Thoracic aorta (tissue), 2 donors: ENCODE measurements at regions not wholly inside any gene's neighbourhood (a gene's known extent, or its start where the extent isn't known, plus 50 kb on each side); places are given as distances from the start of the nearest gene placed in this dataset.

ENCODE experiments used
- ATAC-seq: fragments of 150-250 bp; one replicate; pipeline ENCODE4 v1.8.0; 2017; ENCODE audit warnings: low read depth; ENCODE audit not compliant: insufficient number of reproducible peaks, low FRiP score
- DNase-seq: peaks from one replicate; pipeline ENCODE4 v3.0.0-alpha.2; 2020; ENCODE audit warnings: low spot score
- H3K27ac ChIP-seq, 2 donors: fragments of 200-600 bp; sonication (generic); 1 replicate in 1 of 2; 2 replicates in 1 of 2; pipeline ENCODE4 v1.5.1; 2016; ENCODE audit warnings: mild to moderate bottlenecking in 2 of 2, moderate library complexity in 2 of 2
- H3K27me3 ChIP-seq: fragments of 200-600 bp; sonication (generic); replicated peaks from 2 replicates; pipeline ENCODE4 v1.6.0; 2016; ENCODE audit warnings: mild to moderate bottlenecking; ENCODE audit not compliant: insufficient read depth
- H3K36me3 ChIP-seq: fragments of 200-600 bp; sonication (generic); one replicate; pipeline ENCODE4 v1.5.1; 2016
- H3K4me1 ChIP-seq, 2 donors: fragments of 200-600 bp; sonication (generic); 1 replicate in 1 of 2; 2 replicates in 1 of 2; pipeline versions ENCODE4 v1.5.1 to v1.6.0; 2016; ENCODE audit warnings: low read depth in 2 of 2, mild to moderate bottlenecking in 1 of 2; ENCODE audit not compliant: control insufficient read depth in 1 of 2
- H3K4me3 ChIP-seq: fragments of 200-600 bp; sonication (generic); 2 replicates; pipeline ENCODE4 v1.5.1; 2016; ENCODE audit warnings: mild to moderate bottlenecking
- H3K9me3 ChIP-seq: fragments of 200-600 bp; sonication (generic); 2 replicates; pipeline ENCODE4 v1.5.1; 2016
- CTCF ChIP-seq: fragments of 200-600 bp; sonication (generic); IDR thresholded peaks from one replicate; pipeline ENCODE4 v1.5.1; 2019; ENCODE audit warnings: antibody characterized with exemption

- Histone ChIP-seq H3K4me3 (no peak overlapping the region), H3K9me3 (no peaks in the 10 kb centered on the region), H3K4me1 (no peaks in the 10 kb centered on the region), H3K27me3 (no peaks in the 10 kb centered on the region), H3K27ac (no peak overlapping the region), H3K36me3 (no peaks in the 10 kb centered on the region)
- no peak for ATAC-seq
- TF ChIP-seq CTCF, result no peak
- no peak for DNase-seq
Observed at GRCh38 chr13:99803141-99803540, 168.4 kb downstream of the ZIC5 start.

- Histone ChIP-seq H3K4me1 (no peaks in the 10 kb centered on the region), H3K27me3 (no peaks in the 10 kb centered on the region), H3K4me3 (no peak overlapping the region), H3K36me3 (no peaks in the 10 kb centered on the region), H3K9me3 (no peaks in the 10 kb centered on the region), H3K27ac (no peak overlapping the region)
- ATAC-seq (no peak), DNase-seq (no peak)
- TF ChIP-seq CTCF, result no peak
Observed at GRCh38 chr13:99802416-99802815, 169.2 kb downstream of the ZIC5 start.

GRCh38 chr13:99800951-99801350 lies 170.6 kb downstream of the ZIC5 start:
- no peaks in the 10 kb centered on the region for H3K4me1 ChIP-seq
- H3K27me3 ChIP-seq, result no peaks in the 10 kb centered on the region
- DNase-seq, result no peak
- ATAC-seq, result no peak
- H3K4me3 ChIP-seq, result no peak overlapping the region
- no peaks in the 10 kb centered on the region for H3K36me3 ChIP-seq
- H3K9me3 ChIP-seq, result no peaks in the 10 kb centered on the region
- H3K27ac ChIP-seq, result no peak overlapping the region
- no peak for TF ChIP-seq CTCF

- no peak for TF ChIP-seq CTCF
- DNase-seq (no peak), ATAC-seq (no peak)
- Histone ChIP-seq H3K4me3 (no peak overlapping the region), H3K9me3 (no peaks in the 10 kb centered on the region), H3K4me1 (no peaks in the 10 kb centered on the region), H3K27ac (no peak overlapping the region), H3K36me3 (no peaks in the 10 kb centered on the region), H3K27me3 (no peaks in the 10 kb centered on the region)
Observed at GRCh38 chr13:99800011-99800410, 171.6 kb downstream of the ZIC5 start.

- ATAC-seq (no peak), DNase-seq (no peak)
- Histone ChIP-seq H3K27ac (no peak overlapping the region), H3K27me3 (no peaks in the 10 kb centered on the region), H3K36me3 (no peaks in the 10 kb centered on the region), H3K4me3 (no peak overlapping the region), H3K4me1 (no peaks in the 10 kb centered on the region), H3K9me3 (no peaks in the 10 kb centered on the region)
- TF ChIP-seq CTCF, result no peak
Observed at GRCh38 chr13:99798756-99799155, 172.8 kb downstream of the ZIC5 start.
